HG02981 (cell line): ENCODE measurements at regions not wholly inside any gene's neighbourhood (a gene's known extent, or its start where the extent isn't known, plus 50 kb on each side); places are given as distances from the start of the nearest gene placed in this dataset.
"Not testable (repeated sequence)": the region's sequence is repeated elsewhere in the genome, so short reads cannot be mapped to it uniquely, and the experiment has no call there.

ENCODE experiments used
- ATAC-seq: cut with Tn5 transposase; IDR thresholded peaks from one replicate; pipeline ENCODE4 v1.9.1; 2021; ENCODE audit warnings: mild to moderate bottlenecking, moderate library complexity; ENCODE audit not compliant: unreplicated experiment

DNA sequence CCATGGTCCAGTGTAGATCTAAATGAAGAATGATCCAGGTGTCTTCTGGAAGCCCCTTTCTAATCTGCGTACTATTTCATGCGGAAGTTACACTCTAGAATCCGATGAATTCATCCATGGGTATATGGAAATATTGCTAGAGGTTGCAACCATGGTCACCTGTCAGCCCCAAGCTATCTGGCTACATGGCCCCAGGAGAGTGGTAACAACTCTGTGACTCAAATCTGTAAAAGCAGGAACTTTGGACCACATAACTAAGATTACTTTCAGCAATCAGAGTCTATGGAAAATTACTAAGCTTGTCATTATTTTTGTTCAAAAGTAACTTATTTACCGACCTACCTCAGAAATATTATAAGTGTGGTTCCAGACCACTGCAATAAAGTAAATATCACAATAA lies 150.6 kb upstream of the MED14 start:
- no peak for ATAC-seq

DNA sequence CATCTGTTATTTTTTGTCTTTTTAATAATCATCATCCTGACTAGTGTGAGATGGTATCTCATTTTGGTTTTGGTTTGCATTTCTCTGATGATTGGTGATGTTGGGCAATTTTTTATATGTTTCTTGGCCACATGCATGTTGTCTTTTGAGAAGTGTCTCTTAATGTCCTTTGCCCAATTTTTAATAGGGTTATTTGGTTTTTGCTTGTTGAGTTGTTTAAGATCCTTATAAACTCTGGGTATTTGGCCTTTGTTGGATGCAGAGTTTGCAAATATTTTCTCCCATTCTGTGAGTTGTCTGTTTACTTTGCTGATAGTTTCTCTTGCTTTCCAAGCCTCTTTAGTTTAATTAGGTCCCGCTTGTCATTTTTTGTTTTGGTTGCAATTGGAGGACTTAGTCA lies 152.1 kb upstream of the MED14 start:
- no peak for ATAC-seq

- ATAC-seq, result no peak
These were observed 156.5 kb upstream of the MED14 start for GRCh38 chrX:40891798-40892197.

DNA sequence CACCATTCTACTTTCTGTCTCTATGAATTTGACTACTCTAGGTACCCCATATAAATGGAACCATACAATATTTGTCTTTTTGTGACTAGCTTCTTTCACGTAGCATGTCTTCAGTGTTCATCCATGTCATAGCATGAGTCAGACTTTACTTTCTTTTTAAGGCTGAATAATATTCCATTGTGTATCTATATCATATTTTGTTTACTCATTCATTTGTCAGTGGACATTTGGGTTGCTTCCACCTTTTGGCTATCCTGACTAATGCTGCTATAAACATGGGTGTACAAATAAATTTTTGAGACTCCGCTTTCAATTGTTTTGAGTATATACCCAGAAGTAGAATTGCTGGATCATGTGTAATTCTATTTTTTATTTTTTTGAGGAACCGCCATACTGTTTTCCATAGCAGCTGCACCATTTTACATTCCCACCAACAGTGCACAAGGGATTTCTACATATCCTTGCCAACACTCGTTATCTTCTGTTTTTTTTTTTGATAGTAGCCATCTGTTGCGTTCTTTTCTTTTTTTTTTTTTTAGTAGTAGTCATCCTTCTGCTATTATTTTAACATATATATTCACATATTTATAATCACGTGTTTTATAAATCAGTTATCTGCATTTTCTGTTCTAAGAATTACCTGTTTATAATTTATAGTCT lies 158.0 kb upstream of the MED14 start:
- ATAC-seq, result no peak

- no peak for ATAC-seq
These were observed 159.9 kb upstream of the MED14 start for GRCh38 chrX:40895246-40895645.

GRCh38 chrX:40897718-40898270 lies 162.5 kb upstream of the MED14 start:
- no peak for ATAC-seq

DNA sequence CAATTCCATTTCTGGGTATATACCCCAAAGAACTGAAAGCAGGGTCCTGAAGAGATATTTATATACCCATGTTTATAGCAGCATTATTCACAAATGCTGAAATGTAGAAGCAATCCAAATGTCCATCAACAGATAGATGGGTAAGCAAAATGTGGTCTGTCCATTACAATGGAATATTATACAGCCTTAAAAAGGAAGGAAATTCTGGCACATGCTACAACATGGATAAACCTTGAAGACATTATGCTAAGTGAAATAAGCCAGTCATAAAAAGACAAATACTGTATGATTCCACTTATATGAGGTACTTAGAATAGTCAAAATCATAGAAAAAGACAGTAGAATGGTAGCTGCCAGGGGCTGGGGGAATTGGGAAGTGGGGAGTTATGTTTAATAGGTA lies 169.4 kb upstream of the MED14 start:
- not testable (repeated sequence) for ATAC-seq

GRCh38 chrX:40908026-40908425 lies 172.7 kb upstream of the MED14 start:
- no peak for ATAC-seq

- ATAC-seq, result no peak
These were observed 173.6 kb upstream of the MED14 start for GRCh38 chrX:40908857-40909475.

DNA sequence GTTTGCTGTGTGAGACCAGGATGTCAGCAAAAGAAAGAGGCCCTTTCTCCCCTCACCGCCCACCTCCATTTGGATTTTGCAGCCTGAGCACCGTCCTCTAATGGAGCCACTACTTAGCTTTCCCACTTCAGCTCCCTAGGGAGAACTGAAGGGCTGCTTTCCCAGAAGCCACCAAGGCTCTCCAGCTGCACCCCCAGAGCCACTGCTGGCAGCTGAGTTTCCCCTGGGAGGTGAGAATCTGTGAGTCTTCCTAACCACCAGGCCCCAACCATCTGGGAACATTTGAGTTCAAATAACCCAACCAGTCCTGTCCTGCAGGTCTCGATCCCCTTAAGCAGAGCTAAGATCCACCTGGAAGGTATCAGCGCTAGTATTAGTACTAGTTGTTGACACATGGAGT lies 173.1 kb upstream of the USP9X start:
- no peak for ATAC-seq

DNA sequence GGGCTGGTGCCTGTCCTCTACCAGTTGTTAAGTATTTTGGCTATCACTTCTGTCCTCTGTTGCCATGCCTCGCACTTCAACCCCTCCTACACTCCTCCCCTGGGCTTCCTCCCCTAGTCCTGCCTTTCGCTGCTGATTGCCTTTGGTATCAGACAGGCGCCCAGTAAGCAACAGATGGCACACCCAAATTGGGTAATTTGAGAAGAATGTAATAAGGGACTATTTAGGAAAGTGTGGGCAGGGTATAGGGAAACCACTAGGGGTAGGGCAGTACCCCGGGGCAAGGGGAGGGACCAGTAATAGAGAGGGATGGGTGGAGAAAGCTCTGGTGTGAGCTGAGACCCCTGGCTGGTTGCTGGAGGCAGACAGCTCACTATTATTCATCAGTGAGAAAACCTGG lies 172.7 kb upstream of the USP9X start:
- ATAC-seq, result no peak

- no peak for ATAC-seq
These were observed 164.9 kb upstream of the USP9X start for GRCh38 chrX:40920351-40920750.

DNA sequence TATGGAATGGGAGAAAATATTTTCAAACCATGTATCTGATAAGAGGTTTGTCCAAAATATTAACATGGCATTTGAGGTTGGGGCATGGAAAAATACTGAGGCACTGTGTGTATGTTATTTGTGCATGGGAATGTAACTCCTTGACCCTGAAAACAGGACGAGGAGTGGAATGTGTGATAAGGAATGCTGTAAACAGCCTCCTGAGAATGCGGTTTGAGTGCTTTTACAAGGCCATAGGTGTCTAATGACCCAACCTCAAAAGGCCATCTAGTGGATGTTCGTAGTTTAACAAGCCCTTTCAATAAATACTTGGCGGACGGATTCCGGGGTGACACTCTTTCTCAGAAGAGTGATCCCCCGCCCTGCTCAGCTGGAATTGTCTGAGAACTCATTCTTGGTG lies 162.9 kb upstream of the USP9X start:
- no peak for ATAC-seq

- not testable (repeated sequence) for ATAC-seq
These were observed 158.4 kb upstream of the USP9X start for GRCh38 chrX:40926739-40927427.

- ATAC-seq, result no peak
These were observed 157.2 kb upstream of the USP9X start for GRCh38 chrX:40928076-40928475.

GRCh38 chrX:40931921-40932320 lies 153.3 kb upstream of the USP9X start:
- ATAC-seq, result no peak

GRCh38 chrX:40933132-40933705 lies 152.0 kb upstream of the USP9X start:
- no peak for ATAC-seq

DNA sequence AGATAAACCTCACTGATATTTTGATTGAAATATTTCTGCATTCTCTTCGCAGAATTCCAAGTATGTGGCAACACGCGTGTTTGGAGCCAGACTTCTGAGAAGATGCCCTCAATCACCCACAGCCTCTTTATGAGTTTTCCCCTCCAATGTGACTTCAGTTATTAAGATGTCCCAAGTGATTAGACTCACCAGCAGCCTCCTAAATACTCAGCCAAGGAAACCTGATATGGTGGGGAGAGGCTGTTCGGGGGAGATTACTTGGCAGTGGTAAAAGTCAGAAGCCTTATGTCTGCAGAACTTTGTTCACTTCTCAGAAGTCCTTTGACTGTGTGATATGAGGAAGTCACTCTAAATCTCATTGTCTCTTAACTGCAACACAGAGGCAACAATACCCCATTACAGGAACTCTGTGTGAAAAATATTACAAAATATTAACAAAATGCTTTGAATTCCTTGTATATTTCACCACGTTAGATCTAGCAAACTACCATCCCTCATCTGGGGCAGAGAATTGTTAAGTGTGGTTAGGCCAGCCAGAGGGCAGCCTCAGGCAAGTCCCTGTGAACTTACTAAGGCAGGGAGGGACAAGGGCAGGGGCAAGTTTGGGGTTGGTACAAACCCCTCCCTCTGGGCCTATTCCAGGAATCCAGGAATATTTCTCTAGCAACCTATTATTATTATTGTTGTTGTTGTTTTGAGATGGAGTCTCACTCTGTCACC lies 151.4 kb upstream of the USP9X start:
- no peak for ATAC-seq

- ATAC-seq, result no peak
These were observed 148.4 kb upstream of the USP9X start for GRCh38 chrX:40936827-40937226.

DNA sequence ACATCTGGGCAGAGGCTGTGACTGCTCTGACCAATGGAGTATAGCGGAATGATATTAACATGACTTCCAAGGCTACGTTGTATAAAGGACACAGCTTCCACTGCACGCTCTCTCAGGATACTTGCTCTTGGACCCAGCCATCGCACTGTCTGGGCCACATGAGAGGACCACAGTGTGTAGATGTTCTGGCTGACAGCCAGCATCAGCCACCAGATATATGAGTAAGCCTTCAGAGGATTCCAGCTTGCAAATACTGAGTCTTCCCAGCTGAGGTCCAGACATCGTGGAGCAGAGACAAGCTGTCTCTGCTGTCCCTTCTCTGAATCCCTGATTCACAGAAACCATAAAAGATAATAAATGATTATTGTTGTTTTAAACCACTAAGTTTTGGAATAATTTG lies 146.8 kb upstream of the USP9X start:
- no peak for ATAC-seq

DNA sequence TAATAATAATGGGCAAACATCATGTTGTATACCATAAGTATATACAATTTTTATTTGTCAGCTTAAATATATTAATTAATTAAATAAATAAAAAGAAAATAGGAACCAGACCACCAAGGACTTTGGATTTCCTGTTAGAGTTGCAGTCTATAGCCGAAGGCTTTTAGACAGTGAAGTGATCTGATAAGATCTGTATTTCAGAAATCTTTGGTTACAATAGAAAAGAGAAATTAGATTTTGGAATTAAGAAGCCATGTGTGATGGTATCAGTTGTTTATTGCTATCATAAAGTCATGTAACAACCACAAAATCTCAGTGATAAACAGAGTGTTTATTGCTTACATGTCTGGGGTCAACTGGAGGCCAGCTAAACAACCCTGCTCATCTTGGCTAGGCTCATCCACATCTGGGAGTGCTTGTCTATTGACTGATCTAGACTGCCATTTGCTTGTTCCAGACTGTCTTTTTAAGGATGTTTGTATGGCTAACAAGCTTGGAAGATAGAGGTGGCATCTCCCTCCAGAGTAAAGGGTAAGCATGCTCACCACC lies 142.1 kb upstream of the USP9X start:
- no peak for ATAC-seq
